CD14-positive monocyte (primary cell): ENCODE measurements at regions not wholly inside any gene's neighbourhood (a gene's known extent, or its start where the extent isn't known, plus 50 kb on each side); places are given as distances from the start of the nearest gene placed in this dataset.

ENCODE experiments used
- DNase-seq, 3 donors: peaks; one replicate each; pipeline ENCODE4 v3.0.0-alpha.2; 2011 to 2022
- H2AFZ ChIP-seq: 2 replicates; pipeline ENCODE4 v1.6.0; 2012; ENCODE audit warnings: mild to moderate bottlenecking, low read depth, low read length, inconsistent platforms; ENCODE audit not compliant: insufficient read depth, poor library complexity, severe bottlenecking
- H3K27ac ChIP-seq, 2 donors: 1 replicate in 1 of 2; 2 replicates in 1 of 2; pipeline ENCODE4 v1.5.1; 2012 to 2013; ENCODE audit warnings: low read length in 2 of 2, control low read depth in 1 of 2, inconsistent platforms in 1 of 2, low read depth in 1 of 2, mild to moderate bottlenecking in 1 of 2
- H3K27me3 ChIP-seq, 2 donors: one replicate each; pipeline versions ENCODE4 v1.6.0 to v1.6.1; 2011 to 2013; ENCODE audit warnings: low read length in 2 of 2; ENCODE audit not compliant: control insufficient read depth in 2 of 2, insufficient read depth in 2 of 2
- H3K36me3 ChIP-seq, 2 donors: replicated peaks in 1 of 2; 1 replicate in 1 of 2; 2 replicates in 1 of 2; pipeline versions ENCODE4 v1.5.1 to v1.6.1; 2012 to 2013; ENCODE audit warnings: low read length in 2 of 2, control low read depth in 1 of 2, inconsistent platforms in 1 of 2, mild to moderate bottlenecking in 1 of 2; ENCODE audit not compliant: insufficient read depth in 2 of 2, control insufficient read depth in 1 of 2
- H3K4me1 ChIP-seq, 2 donors: 1 replicate in 1 of 2; 2 replicates in 1 of 2; pipeline versions ENCODE4 v1.5.1 to v1.6.1; 2012 to 2013; ENCODE audit warnings: low read length in 2 of 2, control low read depth in 1 of 2, inconsistent platforms in 1 of 2, mild to moderate bottlenecking in 1 of 2, moderate library complexity in 1 of 2; ENCODE audit not compliant: insufficient read depth in 2 of 2, control insufficient read depth in 1 of 2
- H3K4me2 ChIP-seq: replicated peaks from 2 replicates; pipeline ENCODE3; 2012; ENCODE audit warnings: low read length, moderate library complexity, mild to moderate bottlenecking; ENCODE audit not compliant: poor library complexity, severe bottlenecking; ENCODE audit errors: extremely low read depth
- H3K4me3 ChIP-seq, 3 experiments: fragments of 200-600 bp in 1 of 3; sonication (generic) in 1 of 3; replicated peaks in 1 of 3; 1 replicate in 2 of 3; 2 replicates in 1 of 3; pipeline ENCODE4 v1.5.1; 2011 to 2013; ENCODE audit warnings: low read length in 3 of 3, mild to moderate bottlenecking in 3 of 3, control low read depth in 2 of 3, low read depth in 2 of 3, inconsistent platforms in 1 of 3, moderate library complexity in 1 of 3
- H3K79me2 ChIP-seq: 2 replicates; pipeline ENCODE4 v1.6.0; 2012; ENCODE audit warnings: mild to moderate bottlenecking, control low read depth, inconsistent platforms, low read length, moderate library complexity; ENCODE audit not compliant: insufficient read depth
- H3K9ac ChIP-seq: 2 replicates; pipeline ENCODE4 v1.6.0; 2017; ENCODE audit warnings: low read length, mild to moderate bottlenecking; ENCODE audit not compliant: insufficient read depth, poor library complexity, severe bottlenecking
- H3K9me3 ChIP-seq, 2 donors: replicated peaks in 1 of 2; 1 replicate in 1 of 2; 2 replicates in 1 of 2; pipeline versions ENCODE4 v1.5.1 to v1.6.1; 2012 to 2013; ENCODE audit warnings: low read length in 2 of 2, control low read depth in 1 of 2; ENCODE audit not compliant: control insufficient read depth in 1 of 2, insufficient read depth in 1 of 2
- H4K20me1 ChIP-seq: 2 replicates; pipeline ENCODE4 v1.6.0; 2012; ENCODE audit warnings: mild to moderate bottlenecking, low read length, control low read depth, moderate library complexity; ENCODE audit not compliant: insufficient read depth
- H3K27ac Mint-ChIP-seq, 7 donors: one replicate each; pipeline ENCODE4 v1.8.0; 2020; ENCODE audit warnings: mild to moderate bottlenecking in 7 of 7, mixed read lengths in 7 of 7, moderate library complexity in 6 of 7, inconsistent platforms in 2 of 7
- H3K27me3 Mint-ChIP-seq, 3 donors: one replicate each; pipeline ENCODE4 v1.8.0; 2021 to 2022; ENCODE audit warnings: low read depth in 3 of 3, mild to moderate bottlenecking in 3 of 3, mixed read lengths in 3 of 3, moderate library complexity in 3 of 3, inconsistent platforms in 1 of 3
- H3K36me3 Mint-ChIP-seq, 2 donors: one replicate each; pipeline ENCODE4 v1.8.0; 2020; ENCODE audit warnings: mixed read lengths in 2 of 2, inconsistent platforms in 1 of 2, mild to moderate bottlenecking in 1 of 2
- H3K4me1 Mint-ChIP-seq: one replicate; pipeline ENCODE4 v1.8.0; 2020; ENCODE audit warnings: mild to moderate bottlenecking, mixed read lengths
- H3K4me3 Mint-ChIP-seq, 2 donors: one replicate each; pipeline ENCODE4 v1.8.0; 2020; ENCODE audit warnings: mild to moderate bottlenecking in 2 of 2, mixed read lengths in 2 of 2, moderate library complexity in 1 of 2
- H3K9me3 Mint-ChIP-seq, 7 donors: one replicate each; pipeline ENCODE4 v1.8.0; 2020 to 2022; ENCODE audit warnings: mixed read lengths in 7 of 7, mild to moderate bottlenecking in 6 of 7, moderate library complexity in 6 of 7, inconsistent platforms in 2 of 7
- CTCF ChIP-seq: fragments of 200-600 bp; IDR thresholded peaks from one replicate; pipeline ENCODE4 v1.8.0; 2022; ENCODE audit warnings: antibody characterized with exemption, mild to moderate bottlenecking
- WGBS: methylation state at CpG from one replicate; pipeline ENCODE4 v1.1.5; 2013; ENCODE audit warnings: missing lambda C conversion rate; ENCODE audit not compliant: insufficient coverage; 5-methylcytosine and 5-hydroxymethylcytosine counted together
- intact Hi-C, 2 donors: fragments of 100-400 bp; cut with micrococcal nuclease; formaldehyde crosslinking; loops; one replicate each; pipeline versions ENCODE4 v1.15.0 to v1.15.1; 2023

- no peak overlapping the region for H3K27ac ChIP-seq
- no peak overlapping the region for H3K4me2 ChIP-seq
- no peak for TF ChIP-seq CTCF
- H3K9me3 ChIP-seq = no peaks in the 10 kb centered on the region
- Mint-ChIP-seq H3K9me3 (no peaks in the 10 kb centered on the region), H3K4me3 (no peak overlapping the region), H3K27me3 (peaks cover 0 to 2% (median 1%) of the 10 kb centered on the region in 3 donors), H3K27ac (no peak overlapping the region), H3K4me1 (peaks cover 3% of the 10 kb centered on the region), H3K36me3 (no peaks in the 10 kb centered on the region)
- 74% methylated on average over 3 of the region's 5 CpGs for WGBS
- intact Hi-C loops = no loop called here
- no peak overlapping the region for H3K4me3 ChIP-seq
- H4K20me1 ChIP-seq = no peaks in the 10 kb centered on the region
- no peaks in the 10 kb centered on the region for H3K4me1 ChIP-seq
- no peaks in the 10 kb centered on the region for H3K79me2 ChIP-seq
- no peak overlapping the region for H2AFZ ChIP-seq
- no peak for DNase-seq
- H3K27me3 ChIP-seq = no peaks in the 10 kb centered on the region
- H3K9ac ChIP-seq = no peak overlapping the region
- no peaks in the 10 kb centered on the region for H3K36me3 ChIP-seq
Observed at GRCh38 chr9:101796044-101796443, 57.6 kb upstream of the GRIN3A start.

- H3K9ac ChIP-seq = no peak overlapping the region
- H3K27ac Mint-ChIP-seq = no peak overlapping the region
Observed at GRCh38 chr9:101795147-101795546, 56.7 kb upstream of the GRIN3A start.

More at GRCh38 chr9:101795147-101795546, 56.7 kb upstream of the GRIN3A start:
- Histone ChIP-seq H3K4me2 (no peak overlapping the region), H3K4me1 (no peaks in the 10 kb centered on the region), H3K27ac (no peak overlapping the region), H3K27me3 (no peaks in the 10 kb centered on the region), H3K79me2 (no peaks in the 10 kb centered on the region), H3K4me3 (no peak overlapping the region), H3K9me3 (no peaks in the 10 kb centered on the region), H3K36me3 (no peaks in the 10 kb centered on the region), H4K20me1 (no peaks in the 10 kb centered on the region), H2AFZ (no peak overlapping the region)
- Mint-ChIP-seq H3K9me3 (no peaks in the 10 kb centered on the region), H3K4me3 (no peak overlapping the region), H3K4me1 (peaks cover 3% of the 10 kb centered on the region), H3K36me3 (no peaks in the 10 kb centered on the region), H3K27me3 (peaks cover 0 to 2% (median 1%) of the 10 kb centered on the region in 3 donors)
- TF ChIP-seq CTCF = no peak
- intact Hi-C loops = no loop called here
- WGBS = no CpG with 5 or more reads among the region's 2 CpGs
- DNase-seq = no peak
